Activated naive CD8-positive, alpha-beta T cell treated with anti-CD3 and anti-CD28 coated beads, Interleukin-2, amount 50 U/mL, for 24 hours (primary cell): ENCODE measurements at regions not wholly inside any gene's neighbourhood (a gene's known extent, or its start where the extent isn't known, plus 50 kb on each side); places are given as distances from the start of the nearest gene placed in this dataset.
A peak's percentile ranks its signal among the peaks of the same experiment; 100 is the strongest.

Experiments
- ATAC-seq: fragments of 150-1000 bp; cut with Tn5 transposase; one replicate; pipeline ENCODE4 v1.10.0; 2021
- DNase-seq: peaks from one replicate; pipeline ENCODE4 v3.0.0; 2021
- H3K27ac Mint-ChIP-seq: one replicate; pipeline ENCODE4 v1.8.0; 2021; ENCODE audit warnings: mild to moderate bottlenecking, mixed read lengths
- H3K27me3 Mint-ChIP-seq: one replicate; pipeline ENCODE4 v1.8.0; 2021; ENCODE audit warnings: mixed read lengths
- H3K36me3 Mint-ChIP-seq: one replicate; pipeline ENCODE4 v1.8.0; 2021; ENCODE audit warnings: low read depth, mixed read lengths
- H3K4me1 Mint-ChIP-seq: one replicate; pipeline ENCODE4 v1.8.0; 2021; ENCODE audit warnings: mixed read lengths
- H3K4me3 Mint-ChIP-seq: one replicate; pipeline ENCODE4 v1.8.0; 2021; ENCODE audit warnings: mild to moderate bottlenecking, moderate library complexity, mixed read lengths
- H3K9me3 Mint-ChIP-seq: one replicate; pipeline ENCODE4 v1.8.0; 2021; ENCODE audit warnings: mixed read lengths

- no peaks in the 10 kb centered on the region for H3K27me3 Mint-ChIP-seq
- H3K27ac Mint-ChIP-seq: no peak overlapping the region
- no peaks in the 10 kb centered on the region for H3K36me3 Mint-ChIP-seq
- H3K9me3 Mint-ChIP-seq: peaks cover 12% of the 10 kb centered on the region
- no peaks in the 10 kb centered on the region for H3K4me1 Mint-ChIP-seq
- no peak for DNase-seq
- no peak overlapping the region for H3K4me3 Mint-ChIP-seq
- ATAC-seq: no peak
Observed at GRCh38 chr14:98262566-98262965, 1009.4 kb downstream of the BCL11B start.

GRCh38 chr14:98269533-98269932 lies 1002.5 kb downstream of the BCL11B start:
- no peaks in the 10 kb centered on the region for H3K4me1 Mint-ChIP-seq
- no peak for DNase-seq
- H3K9me3 Mint-ChIP-seq: peaks cover 19% of the 10 kb centered on the region
- H3K27ac Mint-ChIP-seq: no peak overlapping the region
- no peak overlapping the region for H3K4me3 Mint-ChIP-seq
- H3K36me3 Mint-ChIP-seq: no peaks in the 10 kb centered on the region
- no peak for ATAC-seq
- no peaks in the 10 kb centered on the region for H3K27me3 Mint-ChIP-seq

- peaks cover 19% of the 10 kb centered on the region for H3K9me3 Mint-ChIP-seq
- DNase-seq: no peak
- H3K27me3 Mint-ChIP-seq: no peaks in the 10 kb centered on the region
- no peak for ATAC-seq
- no peak overlapping the region for H3K4me3 Mint-ChIP-seq
- H3K36me3 Mint-ChIP-seq: no peaks in the 10 kb centered on the region
- H3K4me1 Mint-ChIP-seq: no peaks in the 10 kb centered on the region
- no peak overlapping the region for H3K27ac Mint-ChIP-seq
Observed at GRCh38 chr14:98270201-98270600, 1001.8 kb downstream of the BCL11B start.

GRCh38 chr14:98274596-98274995 lies 997.4 kb downstream of the BCL11B start:
- DNase-seq: no peak
- no peak overlapping the region for H3K27ac Mint-ChIP-seq

GRCh38 chr14:98278800-98279199 lies 993.2 kb downstream of the BCL11B start:
- no peak for DNase-seq
- Mint-ChIP-seq H3K27ac (no peak overlapping the region), H3K4me3 (no peak overlapping the region), H3K9me3 (peaks cover 11% of the 10 kb centered on the region), H3K36me3 (peaks cover 2% of the 10 kb centered on the region), H3K4me1 (peaks cover 4% of the 10 kb centered on the region), H3K27me3 (no peaks in the 10 kb centered on the region)
- ATAC-seq: no peak

More at GRCh38 chr14:98274596-98274995, 997.4 kb downstream of the BCL11B start:
- Mint-ChIP-seq H3K4me3 (no peak overlapping the region), H3K36me3 (no peaks in the 10 kb centered on the region), H3K4me1 (peaks cover 4% of the 10 kb centered on the region), H3K27me3 (no peaks in the 10 kb centered on the region), H3K9me3 (peaks cover 13% of the 10 kb centered on the region)
- ATAC-seq: no peak

- no peaks in the 10 kb centered on the region for H3K27me3 Mint-ChIP-seq
- H3K4me1 Mint-ChIP-seq: peaks cover 4% of the 10 kb centered on the region
- H3K4me3 Mint-ChIP-seq: no peak overlapping the region
- peaks cover 2% of the 10 kb centered on the region for H3K36me3 Mint-ChIP-seq
- peaks cover 12% of the 10 kb centered on the region for H3K9me3 Mint-ChIP-seq
- DNase-seq (no peak), ATAC-seq (no peak)
- no peak overlapping the region for H3K27ac Mint-ChIP-seq
Observed at GRCh38 chr14:98280436-98280835, 991.6 kb downstream of the BCL11B start.

- Mint-ChIP-seq H3K9me3 (peaks cover under 1% of the 10 kb centered on the region), H3K36me3 (no peaks in the 10 kb centered on the region), H3K4me3 (no peak overlapping the region), H3K27ac (no peak overlapping the region), H3K27me3 (no peaks in the 10 kb centered on the region), H3K4me1 (peaks cover 2% of the 10 kb centered on the region)
- ATAC-seq (no peak), DNase-seq (no peak)
Observed at GRCh38 chr14:98288825-98289224, 983.2 kb downstream of the BCL11B start.

GRCh38 chr14:98290596-98290995 lies 981.4 kb downstream of the BCL11B start:
- Mint-ChIP-seq H3K4me3 (no peak overlapping the region), H3K27ac (no peak overlapping the region), H3K9me3 (no peaks in the 10 kb centered on the region), H3K4me1 (peaks cover 2% of the 10 kb centered on the region), H3K36me3 (no peaks in the 10 kb centered on the region), H3K27me3 (no peaks in the 10 kb centered on the region)
- ATAC-seq (peak; percentile 36), DNase-seq (peak; percentile 4)

GRCh38 chr14:98292191-98292590 lies 979.8 kb downstream of the BCL11B start:
- H3K4me1 Mint-ChIP-seq: peaks cover 2% of the 10 kb centered on the region
- H3K4me3 Mint-ChIP-seq: no peak overlapping the region
- ATAC-seq (no peak), DNase-seq (no peak)
- H3K27ac Mint-ChIP-seq: no peak overlapping the region
- no peaks in the 10 kb centered on the region for H3K36me3 Mint-ChIP-seq
- H3K9me3 Mint-ChIP-seq: no peaks in the 10 kb centered on the region
- H3K27me3 Mint-ChIP-seq: no peaks in the 10 kb centered on the region

- H3K9me3 Mint-ChIP-seq: no peaks in the 10 kb centered on the region
- no peak overlapping the region for H3K4me3 Mint-ChIP-seq
- ATAC-seq: no peak
- H3K36me3 Mint-ChIP-seq: no peaks in the 10 kb centered on the region
- no peak overlapping the region for H3K27ac Mint-ChIP-seq
- DNase-seq: no peak
- H3K4me1 Mint-ChIP-seq: peaks cover 2% of the 10 kb centered on the region
- no peaks in the 10 kb centered on the region for H3K27me3 Mint-ChIP-seq
Observed at GRCh38 chr14:98293576-98293975, 978.4 kb downstream of the BCL11B start.

GRCh38 chr14:98296895-98297294 lies 975.1 kb downstream of the BCL11B start:
- Mint-ChIP-seq H3K9me3 (no peaks in the 10 kb centered on the region), H3K36me3 (no peaks in the 10 kb centered on the region), H3K27ac (no peak overlapping the region), H3K4me3 (no peak overlapping the region), H3K4me1 (peaks cover 2% of the 10 kb centered on the region), H3K27me3 (no peaks in the 10 kb centered on the region)
- ATAC-seq (no peak), DNase-seq (no peak)

- Mint-ChIP-seq H3K36me3 (no peaks in the 10 kb centered on the region), H3K27me3 (no peaks in the 10 kb centered on the region), H3K27ac (no peak overlapping the region), H3K4me1 (no peaks in the 10 kb centered on the region), H3K4me3 (no peak overlapping the region), H3K9me3 (no peaks in the 10 kb centered on the region)
- DNase-seq: no peak
- no peak for ATAC-seq
Observed at GRCh38 chr14:98297567-98297966, 974.4 kb downstream of the BCL11B start.

- ATAC-seq (no peak), DNase-seq (no peak)
- H3K4me1 Mint-ChIP-seq: no peaks in the 10 kb centered on the region
- H3K27me3 Mint-ChIP-seq: no peaks in the 10 kb centered on the region
- no peaks in the 10 kb centered on the region for H3K36me3 Mint-ChIP-seq
- H3K27ac Mint-ChIP-seq: no peak overlapping the region
- no peak overlapping the region for H3K4me3 Mint-ChIP-seq
- no peaks in the 10 kb centered on the region for H3K9me3 Mint-ChIP-seq
Observed at GRCh38 chr14:98298481-98299244, 973.3 kb downstream of the BCL11B start.

- ATAC-seq: no peak
- Mint-ChIP-seq H3K36me3 (no peaks in the 10 kb centered on the region), H3K27me3 (no peaks in the 10 kb centered on the region), H3K4me3 (no peak overlapping the region), H3K27ac (no peak overlapping the region), H3K9me3 (no peaks in the 10 kb centered on the region), H3K4me1 (no peaks in the 10 kb centered on the region)
- DNase-seq: no peak
Observed at GRCh38 chr14:98301681-98302080, 970.3 kb downstream of the BCL11B start.

- Mint-ChIP-seq H3K9me3 (no peaks in the 10 kb centered on the region), H3K27ac (no peak overlapping the region), H3K4me1 (no peaks in the 10 kb centered on the region), H3K27me3 (no peaks in the 10 kb centered on the region), H3K4me3 (no peak overlapping the region), H3K36me3 (no peaks in the 10 kb centered on the region)
- ATAC-seq (no peak), DNase-seq (no peak)
Observed at GRCh38 chr14:98304574-98304973, 967.4 kb downstream of the BCL11B start.

GRCh38 chr14:98309591-98309990 lies 962.4 kb downstream of the BCL11B start:
- no peaks in the 10 kb centered on the region for H3K9me3 Mint-ChIP-seq
- H3K36me3 Mint-ChIP-seq: no peaks in the 10 kb centered on the region
- H3K27me3 Mint-ChIP-seq: no peaks in the 10 kb centered on the region
- no peak for ATAC-seq
- no peak overlapping the region for H3K4me3 Mint-ChIP-seq
- H3K4me1 Mint-ChIP-seq: no peaks in the 10 kb centered on the region
- DNase-seq: no peak
- no peak overlapping the region for H3K27ac Mint-ChIP-seq
